HEK293 (cell line): ENCODE measurements at regions not wholly inside any gene's neighbourhood (a gene's known extent, or its start where the extent isn't known, plus 50 kb on each side); places are given as distances from the start of the nearest gene placed in this dataset.

Experiments
- CTCF ChIA-PET: fragments of 350-600 bp; formaldehyde crosslinking; extraction: SDS; loops from one replicate; lab custom pipeline; 2021; ENCODE audit warnings: antibody characterized with exemption; lab: Yijun Ruan, JAX
- POLR2A ChIA-PET: fragments of 300-600 bp; formaldehyde crosslinking; extraction: SDS; loops from one replicate; lab custom pipeline; 2020; ENCODE audit warnings: antibody characterized with exemption, inconsistent platforms; lab: Yijun Ruan, JAX
- H3K27ac ChIP-seq: fragments of 200-500 bp; sonication (Bioruptor generic); 2 replicates; pipeline ENCODE4 v1.5.1; 2014; ENCODE audit warnings: low read depth, low read length, control low read depth, inconsistent platforms; ENCODE audit errors: extremely low read depth
- H3K36me3 ChIP-seq, 2 experiments: fragments of 200-500 bp in 1 of 2; sonication (Bioruptor generic) in 1 of 2; 1 replicate in 1 of 2; 2 replicates in 1 of 2; pipeline ENCODE4 v1.5.1; 2014 to 2017; ENCODE audit warnings: inconsistent platforms in 2 of 2, low read length in 2 of 2; ENCODE audit not compliant: control insufficient read depth in 2 of 2, insufficient read depth in 1 of 2
- H3K4me1 ChIP-seq: fragments of 200-500 bp; sonication (Bioruptor generic); 2 replicates; pipeline ENCODE4 v1.5.1; 2014; ENCODE audit warnings: mild to moderate bottlenecking, low read length, inconsistent platforms; ENCODE audit not compliant: control insufficient read depth, insufficient read depth
- H3K4me3 ChIP-seq: 2 replicates; pipeline ENCODE4 v1.5.1; 2011; ENCODE audit warnings: low read depth, mild to moderate bottlenecking, control low read depth, low read length, moderate library complexity
- H3K9me3 ChIP-seq: fragments of 200-500 bp; sonication (Bioruptor generic); 2 replicates; pipeline ENCODE4 v1.5.1; 2014; ENCODE audit warnings: low read depth, low read length, inconsistent platforms; ENCODE audit not compliant: control insufficient read depth, insufficient read depth
- FEZF1 ChIP-seq: fragments of 450-650 bp; formaldehyde crosslinking; IDR thresholded peaks from 2 replicates; pipeline ENCODE4 v1.5.1; 2016; ENCODE audit warnings: missing biosample characterization, missing genetic modification characterization
- GFI1B ChIP-seq: fragments of 450-650 bp; formaldehyde crosslinking; IDR thresholded peaks from 2 replicates; pipeline ENCODE4 v1.5.1; 2016; ENCODE audit warnings: missing biosample characterization, missing genetic modification characterization
- HOXC10 ChIP-seq: sonication (generic); formaldehyde crosslinking; IDR thresholded peaks from 2 replicates; pipeline ENCODE4 v1.8.1; 2023; ENCODE audit warnings: mild to moderate bottlenecking, missing genetic modification reagents
- KLF1 ChIP-seq: fragments of 450-650 bp; formaldehyde crosslinking; IDR thresholded peaks from 2 replicates; pipeline ENCODE4 v1.5.1; 2016; ENCODE audit warnings: missing biosample characterization, missing genetic modification characterization
- KLF17 ChIP-seq: fragments of 450-650 bp; formaldehyde crosslinking; IDR thresholded peaks from 2 replicates; pipeline ENCODE4 v1.5.1; 2016; ENCODE audit warnings: missing biosample characterization, missing genetic modification characterization
- KLF9 ChIP-seq: fragments of 450-650 bp; formaldehyde crosslinking; IDR thresholded peaks from 2 replicates; pipeline ENCODE4 v1.5.1; 2016; ENCODE audit warnings: missing biosample characterization, missing genetic modification characterization, low read depth
- ZBTB48 ChIP-seq: fragments of 450-650 bp; formaldehyde crosslinking; IDR thresholded peaks from 2 replicates; pipeline ENCODE4 v1.5.1; 2016; ENCODE audit warnings: missing biosample characterization, missing genetic modification characterization
- ZIC2 ChIP-seq: fragments of 450-650 bp; formaldehyde crosslinking; IDR thresholded peaks from 2 replicates; pipeline ENCODE4 v1.5.1; 2016; ENCODE audit warnings: missing biosample characterization, missing genetic modification characterization
- ZNF174 ChIP-seq: fragments of 450-650 bp; formaldehyde crosslinking; IDR thresholded peaks from 2 replicates; pipeline ENCODE4 v1.5.0; 2017; ENCODE audit warnings: missing biosample characterization, mild to moderate bottlenecking, missing genetic modification characterization
- ZNF221 ChIP-seq: fragments of 450-650 bp; formaldehyde crosslinking; IDR thresholded peaks from 2 replicates; pipeline ENCODE4 v1.5.1; 2017; ENCODE audit warnings: missing biosample characterization, missing genetic modification characterization, borderline replicate concordance
- ZNF423 ChIP-seq: fragments of 450-650 bp; formaldehyde crosslinking; IDR thresholded peaks from 2 replicates; pipeline ENCODE4 v1.5.1; 2016; ENCODE audit warnings: missing biosample characterization, missing genetic modification characterization
- ZNF580 ChIP-seq: fragments of 450-650 bp; formaldehyde crosslinking; IDR thresholded peaks from 2 replicates; pipeline ENCODE4 v1.5.1; 2016; ENCODE audit warnings: missing biosample characterization, missing genetic modification characterization
- ZNF639 ChIP-seq: fragments of 450-650 bp; formaldehyde crosslinking; IDR thresholded peaks from 2 replicates; pipeline ENCODE4 v1.5.1; 2016; ENCODE audit warnings: missing biosample characterization, missing genetic modification characterization
- ZNF654 ChIP-seq: fragments of 450-650 bp; formaldehyde crosslinking; IDR thresholded peaks from 2 replicates; pipeline ENCODE4 v1.5.1; 2016; ENCODE audit warnings: low read depth, missing biosample characterization, missing genetic modification characterization
- ZNF692 ChIP-seq: fragments of 450-650 bp; formaldehyde crosslinking; IDR thresholded peaks from 2 replicates; pipeline ENCODE4 v1.5.1; 2016; ENCODE audit warnings: missing biosample characterization, missing genetic modification characterization
- ZNF704 ChIP-seq: fragments of 450-650 bp; formaldehyde crosslinking; IDR thresholded peaks from 2 replicates; pipeline ENCODE4 v1.5.1; 2016; ENCODE audit warnings: missing biosample characterization, missing genetic modification characterization
- ZSCAN23 ChIP-seq: fragments of 450-650 bp; formaldehyde crosslinking; IDR thresholded peaks from 2 replicates; pipeline ENCODE4 v1.5.1; 2016; ENCODE audit warnings: missing biosample characterization, missing genetic modification characterization

GRCh38 chr7:32219416-32219815 lies 149.2 kb upstream of the PDE1C start:
- POLR2A ChIA-PET, result no interaction called here
- Histone ChIP-seq H3K36me3 (no peaks in the 10 kb centered on the region), H3K27ac (no peak overlapping the region), H3K9me3 (no peaks in the 10 kb centered on the region), H3K4me3 (no peak overlapping the region), H3K4me1 (no peaks in the 10 kb centered on the region)
- TF ChIP-seq ZSCAN23 (tag by site-specific recombination) (no peak), ZIC2 (tag by site-specific recombination) (no peak)
- CTCF ChIA-PET, result interaction anchor here (2.0 kb wide), 1 partner anchor 9 kb away, joined by 8 read pairs; no protein-coding TSS in a partner anchor

GRCh38 chr7:32218741-32219288 lies 148.6 kb upstream of the PDE1C start:
- no peak for TF ChIP-seq ZNF221
- no peak for TF ChIP-seq ZNF423
- no peak for TF ChIP-seq GFI1B (tag by site-specific recombination)
- TF ChIP-seq HOXC10 (CRISPR knock-in tag), result no peak
- no peak for TF ChIP-seq ZNF174 (tag by site-specific recombination)
- no peak for TF ChIP-seq ZNF704 (tag by site-specific recombination)
- no peaks in the 10 kb centered on the region for H3K4me1 ChIP-seq
- no peaks in the 10 kb centered on the region for H3K9me3 ChIP-seq
- ChIA-PET CTCF (interaction anchor here (2.0 kb wide), 1 partner anchor 8 kb away, joined by 8 read pairs; no protein-coding TSS in a partner anchor), POLR2A (no interaction called here)
- H3K27ac ChIP-seq, result no peak overlapping the region
- no peaks in the 10 kb centered on the region for H3K36me3 ChIP-seq
- no peak overlapping the region for H3K4me3 ChIP-seq

GRCh38 chr7:32218154-32218467 lies 147.9 kb upstream of the PDE1C start:
- Histone ChIP-seq H3K27ac (no peak overlapping the region), H3K36me3 (no peaks in the 10 kb centered on the region), H3K4me3 (no peak overlapping the region), H3K9me3 (no peaks in the 10 kb centered on the region), H3K4me1 (no peaks in the 10 kb centered on the region)
- ChIA-PET CTCF (no interaction called here), POLR2A (no interaction called here)
- TF ChIP-seq KLF17 (tag by site-specific recombination) (no peak), ZNF692 (tag by site-specific recombination) (no peak), ZNF580 (no peak), ZNF639 (no peak), ZNF654 (tag by site-specific recombination) (no peak), KLF1 (no peak), FEZF1 (tag by site-specific recombination) (no peak), ZBTB48 (no peak), KLF9 (tag by site-specific recombination) (no peak)
